AG09319 (cell line): ENCODE measurements at regions not wholly inside any gene's neighbourhood (a gene's known extent, or its start where the extent isn't known, plus 50 kb on each side); places are given as distances from the start of the nearest gene placed in this dataset.

Source experiments
- DNase-seq: peaks from one replicate; pipeline ENCODE4 v3.0.0-alpha.2; 2010; ENCODE audit warnings: low read depth; ENCODE audit errors: extremely low read depth
- CTCF ChIP-seq: IDR thresholded peaks from 2 replicates; pipeline ENCODE4 v1.5.1; 2011; ENCODE audit warnings: low read depth, mild to moderate bottlenecking, inconsistent platforms, low read length, moderate library complexity

GRCh38 chr3:35492841-35493240, 146.5 kb upstream of the ARPP21 start:
- TF ChIP-seq CTCF: no peak
- no peak for DNase-seq

- no peak for TF ChIP-seq CTCF
Measured at GRCh38 chr3:35498506-35499210, 140.7 kb upstream of the ARPP21 start.

GRCh38 chr3:35500641-35501350, 138.5 kb upstream of the ARPP21 start:
- DNase-seq: no peak
- no peak for TF ChIP-seq CTCF

More at GRCh38 chr3:35498506-35499210, 140.7 kb upstream of the ARPP21 start:
- no peak for DNase-seq

- DNase-seq: no peak
- no peak for TF ChIP-seq CTCF
Measured at GRCh38 chr3:35502699-35503098, 136.6 kb upstream of the ARPP21 start.

GRCh38 chr3:35505181-35505580, 134.1 kb upstream of the ARPP21 start:
- TF ChIP-seq CTCF: no peak
- DNase-seq: no peak

GRCh38 chr3:35505772-35506171, 133.6 kb upstream of the ARPP21 start:
- no peak for DNase-seq
- TF ChIP-seq CTCF: no peak

- DNase-seq: no peak
- TF ChIP-seq CTCF: no peak
Measured at GRCh38 chr3:35519936-35520335, 119.4 kb upstream of the ARPP21 start.
